ENCODE measurements at regions not wholly inside any gene's neighbourhood (a gene's known extent, or its start where the extent isn't known, plus 50 kb on each side); places are given as distances from the start of the nearest gene placed in this dataset.
"Not testable (repeated sequence)": the region's sequence is repeated elsewhere in the genome, so short reads cannot be mapped to it uniquely, and the experiment has no call there.

- not testable (repeated sequence) for TF ChIP-seq ZNF274 (IDR thresholded peaks at IDR 0.05; ENCODE audit: borderline replicate concordance, low read depth, low read length); KDM1A (IDR thresholded peaks at IDR 0.05); E2F3 (CRISPR knock-in tag; IDR thresholded peaks at IDR 0.05); GTF2A2 (tag; IDR thresholded peaks at IDR 0.05); EP300 (IDR thresholded peaks at IDR 0.05; ENCODE audit: low read length); CTCF (IDR thresholded peaks at IDR 0.05 in 2 of 3, conservative IDR thresholded peaks at IDR 0.05 in 1 of 3; ENCODE audit: insufficient read depth in 2 of 3, low read depth in 1 of 3, low read length in 3 of 3); SMARCC2 (IDR thresholded peaks at IDR 0.05; ENCODE audit: low read depth); CHD7 (IDR thresholded peaks at IDR 0.05; ENCODE audit: low read depth, low read length); ZNF740 (CRISPR knock-in tag; IDR thresholded peaks at IDR 0.05); ZNF740 (tag; IDR thresholded peaks at IDR 0.05); HCFC1 (IDR thresholded peaks at IDR 0.05; ENCODE audit: low read depth, low read length); CEBPZ (IDR thresholded peaks at IDR 0.05; ENCODE audit: borderline replicate concordance, low read depth, low read length)
These were observed 188.7 kb downstream of the HACE1 start for GRCh38 chr6:104670834-104671590.
